ENCODE measurements at regions not wholly inside any gene's neighbourhood (a gene's known extent, or its start where the extent isn't known, plus 50 kb on each side); places are given as distances from the start of the nearest gene placed in this dataset.
"Not testable (repeated sequence)": the region's sequence is repeated elsewhere in the genome, so short reads cannot be mapped to it uniquely, and the experiment has no call there.

GRCh38 chr1:213617133-213617532, 370.6 kb upstream of the PROX1 start:
- Histone ChIP-seq H3K4me3 (no peak overlapping the region), H3K9ac (no peak overlapping the region), H3K4me2 (no peak overlapping the region), H3K27ac (no peak overlapping the region), H4K20me1 (no peaks in the 10 kb centered on the region), H3K27me3 (peaks cover 0 to 27% (median 0%) of the 10 kb centered on the region in 11 experiments; a peak in 6 of 22 replicates), H3K36me3 (no peaks in the 10 kb centered on the region), H3K9me3 (replicated peaks in 1 of 11) (no peaks in the 10 kb centered on the region), H3K4me1 (peaks cover under 1 to 9% (median under 1%) of the 10 kb centered on the region in 10 experiments; a peak in 16 of 20 replicates)
- no peak for TF ChIP-seq Cebpa-rat (IDR thresholded peaks at IDR 0.05)

GRCh38 chr1:213618094-213618493, 369.7 kb upstream of the PROX1 start:
- Histone ChIP-seq H3K27me3 (peaks cover 0 to 34% (median 0%) of the 10 kb centered on the region in 11 experiments; a peak in 6 of 22 replicates), H3K36me3 (no peaks in the 10 kb centered on the region), H3K4me1 (peaks cover 10 to 18% (median 10%) of the 10 kb centered on the region in 10 experiments), H3K9me3 (replicated peaks in 1 of 11) (no peaks in the 10 kb centered on the region), H3K9ac (no peak overlapping the region), H3K4me3 (no peak overlapping the region), H3K4me2 (no peak overlapping the region), H4K20me1 (peaks cover 0 to 7% (median 0%) of the 10 kb centered on the region in 11 experiments; a peak in 1 of 22 replicates), H3K27ac (no peak overlapping the region)
- no peak for TF ChIP-seq Cebpa-rat (IDR thresholded peaks at IDR 0.05)

GRCh38 chr1:213619026-213619425, 368.7 kb upstream of the PROX1 start:
- no peak for TF ChIP-seq Cebpa-rat (IDR thresholded peaks at IDR 0.05)

GRCh38 chr1:213621077-213621476, 366.7 kb upstream of the PROX1 start:
- Histone ChIP-seq H3K27ac (no peak overlapping the region), H3K36me3 (no peaks in the 10 kb centered on the region), H3K4me1 (peaks cover 20 to 25% (median 22%) of the 10 kb centered on the region in 10 experiments), H3K4me2 (no peak overlapping the region), H3K9me3 (replicated peaks in 1 of 11) (no peaks in the 10 kb centered on the region), H3K4me3 (no peak overlapping the region), H3K27me3 (peaks cover 0 to 39% (median 0%) of the 10 kb centered on the region in 11 experiments; a peak in 5 of 22 replicates), H4K20me1 (peaks cover 0 to 7% (median 0%) of the 10 kb centered on the region in 11 experiments; a peak in 1 of 22 replicates), H3K9ac (no peak overlapping the region)
- TF ChIP-seq Cebpa-rat (IDR thresholded peaks at IDR 0.05), result no peak

More at GRCh38 chr1:213619026-213619425, 368.7 kb upstream of the PROX1 start:
- H3K4me1 ChIP-seq, result peaks cover 19 to 28% (median 20%) of the 10 kb centered on the region in 10 experiments
- H3K36me3 ChIP-seq, result no peaks in the 10 kb centered on the region
- no peak overlapping the region for H3K4me2 ChIP-seq
- no peaks in the 10 kb centered on the region for H3K9me3 ChIP-seq (replicated peaks in 1 of 11)
- H4K20me1 ChIP-seq, result peaks cover 0 to 7% (median 0%) of the 10 kb centered on the region in 11 experiments; a peak in 1 of 22 replicates
- H3K9ac ChIP-seq, result no peak overlapping the region
- no peak overlapping the region for H3K4me3 ChIP-seq
- peaks cover 0 to 37% (median 0%) of the 10 kb centered on the region in 11 experiments; a peak in 6 of 22 replicates for H3K27me3 ChIP-seq
- H3K27ac ChIP-seq, result no peak overlapping the region

GRCh38 chr1:213622365-213623063, 365.3 kb upstream of the PROX1 start:
- Histone ChIP-seq H3K4me1 (peaks cover 20 to 25% (median 22%) of the 10 kb centered on the region in 10 experiments), H3K4me2 (peak overlapping the region; percentile 44 to 73 (median 66)), H3K9me3 (replicated peaks in 1 of 11) (peaks cover 0 to 7% (median 3%) of the 10 kb centered on the region in 11 experiments; a peak in 9 of 22 replicates), H4K20me1 (peaks cover 0 to 7% (median 0%) of the 10 kb centered on the region in 11 experiments; a peak in 1 of 22 replicates), H3K4me3 (no peak overlapping the region), H3K36me3 (no peaks in the 10 kb centered on the region), H3K27me3 (peaks cover 0 to 39% (median 0%) of the 10 kb centered on the region in 11 experiments; a peak in 5 of 22 replicates), H3K9ac (0 out of 22 replicates have a peak overlapping the region, but pooled peaks of 1 of the 11 experiments have one; percentile 16), H3K27ac (no peak overlapping the region)
- TF ChIP-seq Cebpa-rat (IDR thresholded peaks at IDR 0.05), result no peak

GRCh38 chr1:213623064-213623581, 364.6 kb upstream of the PROX1 start:
- H3K4me3 ChIP-seq, result no peak overlapping the region
- H3K27me3 ChIP-seq, result peaks cover 0 to 39% (median 0%) of the 10 kb centered on the region in 11 experiments; a peak in 5 of 22 replicates
- 0 out of 22 replicates have a peak overlapping the region, but pooled peaks of 1 of the 11 experiments have one; percentile 16 for H3K9ac ChIP-seq
- peaks cover 20 to 25% (median 22%) of the 10 kb centered on the region in 10 experiments for H3K4me1 ChIP-seq
- peaks cover 0 to 7% (median 0%) of the 10 kb centered on the region in 11 experiments; a peak in 1 of 22 replicates for H4K20me1 ChIP-seq
- H3K36me3 ChIP-seq, result no peaks in the 10 kb centered on the region
- peak overlapping the region; percentile 44 to 73 (median 66) for H3K4me2 ChIP-seq
- peaks cover 0 to 7% (median 3%) of the 10 kb centered on the region in 11 experiments; a peak in 9 of 22 replicates for H3K9me3 ChIP-seq (replicated peaks in 1 of 11)
- TF ChIP-seq Cebpa-rat (IDR thresholded peaks at IDR 0.05), result no peak
- H3K27ac ChIP-seq, result no peak overlapping the region

- Histone ChIP-seq H3K27ac (no peak overlapping the region), H3K36me3 (no peaks in the 10 kb centered on the region), H3K9me3 (replicated peaks in 1 of 11) (peaks cover 0 to 7% (median 3%) of the 10 kb centered on the region in 11 experiments; a peak in 9 of 22 replicates), H3K9ac (no peak overlapping the region), H3K4me1 (peaks cover 20 to 25% (median 22%) of the 10 kb centered on the region in 10 experiments), H4K20me1 (peaks cover 0 to 7% (median 0%) of the 10 kb centered on the region in 11 experiments; a peak in 1 of 22 replicates), H3K4me3 (no peak overlapping the region), H3K27me3 (peaks cover 0 to 37% (median 0%) of the 10 kb centered on the region in 11 experiments; a peak in 5 of 22 replicates), H3K4me2 (peak overlapping the region; percentile 11 to 69 (median 55); a peak in 15 of 22 replicates)
- no peak for TF ChIP-seq Cebpa-rat (IDR thresholded peaks at IDR 0.05)
Measured at GRCh38 chr1:213623862-213624261, 363.9 kb upstream of the PROX1 start.

GRCh38 chr1:213636778-213637177, 351.0 kb upstream of the PROX1 start:
- H3K36me3 ChIP-seq; H4K20me1 ChIP-seq; H3K4me3 ChIP-seq; H3K4me2 ChIP-seq; H3K9me3 ChIP-seq (replicated peaks in 1 of 11); H3K9ac ChIP-seq; H3K27me3 ChIP-seq; H3K4me1 ChIP-seq; H3K27ac ChIP-seq: not testable (repeated sequence)

- no peak overlapping the region for H3K4me3 ChIP-seq
- no peak overlapping the region for H3K9ac ChIP-seq
- H3K36me3 ChIP-seq, result no peaks in the 10 kb centered on the region
- H3K9me3 ChIP-seq (replicated peaks in 1 of 11), result peaks cover 0 to under 1% (median 0%) of the 10 kb centered on the region in 11 experiments; a peak in 4 of 22 replicates
- H3K27ac ChIP-seq, result no peak overlapping the region
- H3K4me1 ChIP-seq, result no peaks in the 10 kb centered on the region
- no peaks in the 10 kb centered on the region for H3K27me3 ChIP-seq
- H3K4me2 ChIP-seq, result no peak overlapping the region
- TF ChIP-seq Cebpa-rat (IDR thresholded peaks at IDR 0.05), result no peak
- no peaks in the 10 kb centered on the region for H4K20me1 ChIP-seq
Measured at GRCh38 chr1:213641312-213641711, 346.5 kb upstream of the PROX1 start.

Measured in BLaER1 treated with 17β-estradiol and CSF1 and Interleukin-3, amounts not matched to agents 10 nM and 100 nM (cell line).